B cell (primary cell): ENCODE measurements at regions not wholly inside any gene's neighbourhood (a gene's known extent, or its start where the extent isn't known, plus 50 kb on each side); places are given as distances from the start of the nearest gene placed in this dataset.

Experiments
- ATAC-seq: fragments of 200-7000 bp; cut with Tn5 transposase; one replicate; pipeline ENCODE4 v1.10.0; 2021; ENCODE audit warnings: low read depth, mild to moderate bottlenecking, moderate number of reproducible peaks, moderate library complexity
- CTCF ChIA-PET: fragments of 350-600 bp; sonication (Branson Sonifier 250); formaldehyde crosslinking; loops from one replicate; lab custom pipeline; 2021; ENCODE audit warnings: antibody characterized with exemption, inconsistent platforms; lab: Charles Lee
- POLR2A ChIA-PET: fragments of 350-600 bp; sonication (Branson Sonifier 250); formaldehyde crosslinking; loops from one replicate; lab custom pipeline; 2021; ENCODE audit warnings: antibody characterized with exemption; lab: Charles Lee
- DNase-seq: peaks from one replicate; pipeline ENCODE4 v3.0.0; 2013
- H2AFZ ChIP-seq: 2 replicates; pipeline ENCODE4 v1.6.1; 2012; ENCODE audit warnings: mild to moderate bottlenecking, low read depth, low read length; ENCODE audit not compliant: insufficient read depth, poor library complexity, severe bottlenecking
- H3K27ac ChIP-seq, 2 donors: 1 replicate in 1 of 2; 2 replicates in 1 of 2; pipeline ENCODE4 v1.5.1; 2012 to 2013; ENCODE audit warnings: low read length in 2 of 2, mild to moderate bottlenecking in 2 of 2, moderate library complexity in 1 of 2
- H3K27me3 ChIP-seq, 4 experiments: fragments of 200-600 bp in 1 of 4; sonication (generic) in 1 of 4; replicated peaks in 1 of 4; 1 replicate in 2 of 4; 2 replicates in 2 of 4; pipeline versions ENCODE4 v1.6.1 to v1.7.0; 2013 to 2016; ENCODE audit warnings: low read length in 3 of 4, mild to moderate bottlenecking in 2 of 4, mixed read lengths in 1 of 4, moderate library complexity in 1 of 4; ENCODE audit not compliant: insufficient read depth in 4 of 4, control insufficient read depth in 3 of 4; ENCODE audit errors: control extremely low read depth in 1 of 4
- H3K36me3 ChIP-seq, 2 experiments: replicated peaks in 1 of 2; 1 replicate in 1 of 2; 2 replicates in 1 of 2; pipeline versions ENCODE4 v1.6.1 to v1.7.1; 2013; ENCODE audit warnings: low read length in 1 of 2; ENCODE audit not compliant: insufficient read depth in 2 of 2, control insufficient read depth in 1 of 2; ENCODE audit errors: control extremely low read depth in 1 of 2, extremely low read depth in 1 of 2
- H3K4me1 ChIP-seq, 2 donors: fragments of 200-600 bp in 1 of 2; sonication (generic) in 1 of 2; 1 replicate in 1 of 2; 2 replicates in 1 of 2; pipeline versions ENCODE4 v1.5.1 to v1.6.1; 2013 to 2017; ENCODE audit warnings: low read length in 2 of 2; ENCODE audit not compliant: control insufficient read depth in 2 of 2, insufficient read depth in 2 of 2
- H3K4me2 ChIP-seq: replicated peaks from 2 replicates; pipeline ENCODE3; 2012; ENCODE audit warnings: mild to moderate bottlenecking, low read depth, low read length; ENCODE audit not compliant: poor library complexity, severe bottlenecking
- H3K4me3 ChIP-seq, 5 experiments: fragments of 200-600 bp in 1 of 5; sonication (generic) in 1 of 5; 1 replicate in 3 of 5; 2 replicates in 2 of 5; pipeline versions ENCODE4 v1.5.1 to v1.7.0; 2011 to 2016; ENCODE audit warnings: low read length in 4 of 5, mild to moderate bottlenecking in 4 of 5, low read depth in 2 of 5, control low read depth in 1 of 5, moderate library complexity in 1 of 5; ENCODE audit not compliant: insufficient read depth in 1 of 5; ENCODE audit errors: control extremely low read depth in 1 of 5, extremely low read depth in 1 of 5
- H3K79me2 ChIP-seq: fragments of 200-600 bp; sonication (generic); one replicate; pipeline ENCODE4 v1.6.0; 2016; ENCODE audit warnings: low read length; ENCODE audit not compliant: control insufficient read depth, insufficient read depth
- H3K9ac ChIP-seq: fragments of 200-600 bp; sonication (generic); 2 replicates; pipeline ENCODE4 v1.6.1; 2017; ENCODE audit warnings: mild to moderate bottlenecking, low read length, moderate library complexity
- H3K9me3 ChIP-seq, 3 donors: one replicate each; pipeline versions ENCODE4 v1.6.1 to v1.7.1; 2013; ENCODE audit warnings: low read length in 2 of 3; ENCODE audit not compliant: control insufficient read depth in 2 of 3, insufficient read depth in 1 of 3; ENCODE audit errors: control extremely low read depth in 1 of 3
- H4K20me1 ChIP-seq: 2 replicates; pipeline ENCODE4 v1.6.0; 2012; ENCODE audit warnings: mild to moderate bottlenecking, low read length; ENCODE audit not compliant: insufficient read depth, control insufficient read depth, poor library complexity, severe bottlenecking
- H3K27ac Mint-ChIP-seq: one replicate; pipeline ENCODE4 v1.8.0; 2021; ENCODE audit warnings: mixed read lengths
- H3K27me3 Mint-ChIP-seq: one replicate; pipeline ENCODE4 v1.8.0; 2021; ENCODE audit warnings: mixed read lengths
- H3K4me1 Mint-ChIP-seq: one replicate; pipeline ENCODE4 v1.8.0; 2021; ENCODE audit warnings: mixed read lengths
- H3K4me3 Mint-ChIP-seq: one replicate; pipeline ENCODE4 v1.8.0; 2021; ENCODE audit warnings: mixed read lengths
- H3K9me3 Mint-ChIP-seq: one replicate; pipeline ENCODE4 v1.8.0; 2022; ENCODE audit warnings: mixed read lengths; ENCODE audit not compliant: insufficient read depth
- EZH2 ChIP-seq: IDR thresholded peaks from 2 replicates; pipeline ENCODE4 v1.6.1; 2012; ENCODE audit warnings: borderline replicate concordance, low read depth, mild to moderate bottlenecking, moderate library complexity, low read length; ENCODE audit not compliant: insufficient read depth, poor library complexity, severe bottlenecking
- WGBS: methylation state at CpG from one replicate; pipeline ENCODE4 v1.1.5; 2013; ENCODE audit warnings: missing lambda C conversion rate; ENCODE audit not compliant: insufficient coverage; 5-methylcytosine and 5-hydroxymethylcytosine counted together
- intact Hi-C: fragments of 100-400 bp; cut with micrococcal nuclease; formaldehyde crosslinking; loops from one replicate; pipeline ENCODE4 v1.10.0; 2022
- TF ChIP-seq, protein P1 (sequence below): fragments of 200-600 bp; IDR thresholded peaks from one replicate; pipeline ENCODE4 v1.8.0; 2022; ENCODE audit warnings: antibody characterized with exemption, mild to moderate bottlenecking

DNA sequence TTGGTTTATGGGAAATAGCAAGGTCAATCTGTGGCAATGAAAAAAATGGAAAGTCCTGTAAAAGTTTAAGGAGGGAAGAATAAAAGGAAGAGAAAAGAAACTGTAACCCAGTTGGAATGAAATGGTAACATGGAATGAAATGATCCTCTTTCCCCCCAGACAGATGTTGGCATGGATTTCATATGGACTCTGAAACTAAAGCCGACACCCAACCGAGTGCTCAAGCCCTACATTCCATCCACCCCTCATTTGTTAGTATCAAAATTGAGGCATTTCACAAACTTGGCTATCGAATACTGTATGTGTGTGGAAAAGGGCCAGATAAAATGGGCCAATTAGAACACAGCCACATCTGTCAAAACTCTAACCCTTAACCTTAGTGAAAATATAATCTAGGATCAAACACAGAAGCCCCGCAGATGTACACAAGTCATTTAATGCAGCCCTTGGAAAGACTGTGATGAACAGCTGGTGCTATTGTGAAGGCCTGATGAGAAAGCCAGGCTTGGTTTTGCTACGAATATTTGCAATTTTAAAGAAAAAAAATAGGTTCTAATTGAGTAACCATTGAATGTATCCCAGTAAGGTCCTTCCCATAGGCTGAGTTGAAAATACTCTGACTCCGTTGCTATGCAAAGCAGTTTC lies 72.6 kb upstream of the RGL1 start:
- Histone ChIP-seq H3K4me3 (no peak overlapping the region), H3K36me3 (no peaks in the 10 kb centered on the region), H2AFZ (no peak overlapping the region), H3K79me2 (no peaks in the 10 kb centered on the region), H3K9ac (no peak overlapping the region), H3K9me3 (peaks cover 0 to 6% (median 0%) of the 10 kb centered on the region in 3 donors), H4K20me1 (no peaks in the 10 kb centered on the region), H3K27ac (no peak overlapping the region), H3K27me3 (peaks cover 0 to 2% (median 0%) of the 10 kb centered on the region in 4 experiments), H3K4me2 (no peak overlapping the region), H3K4me1 (no peaks in the 10 kb centered on the region)
- Mint-ChIP-seq H3K4me3 (no peak overlapping the region), H3K4me1 (no peaks in the 10 kb centered on the region), H3K27me3 (peaks cover 23% of the 10 kb centered on the region), H3K9me3 (no peaks in the 10 kb centered on the region), H3K27ac (no peak overlapping the region)
- intact Hi-C loops = no loop called here
- CTCF ChIA-PET = interaction anchor here (0.6 kb wide), 1 partner anchor 452 kb away, joined by 3 read pairs; no protein-coding TSS in a partner anchor
- no peak for ATAC-seq
- 83% methylated on average over 1 of the region's 6 CpGs for WGBS
- POLR2A ChIA-PET = no interaction called here
- DNase-seq = no peak
- TF ChIP-seq, protein P1, sequence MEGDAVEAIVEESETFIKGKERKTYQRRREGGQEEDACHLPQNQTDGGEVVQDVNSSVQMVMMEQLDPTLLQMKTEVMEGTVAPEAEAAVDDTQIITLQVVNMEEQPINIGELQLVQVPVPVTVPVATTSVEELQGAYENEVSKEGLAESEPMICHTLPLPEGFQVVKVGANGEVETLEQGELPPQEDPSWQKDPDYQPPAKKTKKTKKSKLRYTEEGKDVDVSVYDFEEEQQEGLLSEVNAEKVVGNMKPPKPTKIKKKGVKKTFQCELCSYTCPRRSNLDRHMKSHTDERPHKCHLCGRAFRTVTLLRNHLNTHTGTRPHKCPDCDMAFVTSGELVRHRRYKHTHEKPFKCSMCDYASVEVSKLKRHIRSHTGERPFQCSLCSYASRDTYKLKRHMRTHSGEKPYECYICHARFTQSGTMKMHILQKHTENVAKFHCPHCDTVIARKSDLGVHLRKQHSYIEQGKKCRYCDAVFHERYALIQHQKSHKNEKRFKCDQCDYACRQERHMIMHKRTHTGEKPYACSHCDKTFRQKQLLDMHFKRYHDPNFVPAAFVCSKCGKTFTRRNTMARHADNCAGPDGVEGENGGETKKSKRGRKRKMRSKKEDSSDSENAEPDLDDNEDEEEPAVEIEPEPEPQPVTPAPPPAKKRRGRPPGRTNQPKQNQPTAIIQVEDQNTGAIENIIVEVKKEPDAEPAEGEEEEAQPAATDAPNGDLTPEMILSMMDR = no peak
- no peak for TF ChIP-seq EZH2

DNA sequence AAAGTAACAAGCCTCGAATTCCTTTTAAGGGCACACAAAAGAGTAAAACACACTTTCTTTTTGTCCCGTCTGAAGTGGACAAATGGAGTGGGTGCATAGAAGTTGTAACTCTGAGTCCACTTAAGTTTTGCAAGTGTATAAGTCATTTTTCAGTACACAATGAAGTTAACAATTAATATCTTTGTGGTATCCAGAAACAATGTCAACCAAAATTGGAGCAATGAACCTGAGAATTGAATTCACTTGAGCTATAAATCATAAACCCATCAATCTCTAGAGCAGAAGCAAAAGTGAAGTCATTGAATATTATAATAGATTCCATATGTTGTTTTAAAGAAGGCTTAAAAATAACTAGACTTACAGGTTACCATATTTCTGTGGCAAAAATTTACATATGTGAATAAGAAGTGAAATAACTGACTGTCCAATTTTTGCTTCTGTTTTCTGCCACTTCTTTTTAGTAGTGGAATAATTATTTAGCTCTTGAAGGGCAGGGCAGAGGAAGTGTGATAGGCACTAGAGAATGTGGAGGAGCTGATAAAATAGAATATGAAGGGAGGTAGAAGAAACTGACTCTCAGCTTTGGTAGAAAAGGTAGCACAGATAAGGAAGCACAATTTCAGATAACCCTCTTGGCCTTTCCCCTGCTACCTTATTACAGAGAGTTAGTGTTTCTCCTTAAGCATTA lies 73.9 kb upstream of the RGL1 start:
- no peaks in the 10 kb centered on the region for H4K20me1 ChIP-seq
- H3K9me3 Mint-ChIP-seq = no peaks in the 10 kb centered on the region
- no peak overlapping the region for H3K27ac ChIP-seq
- H3K36me3 ChIP-seq = no peaks in the 10 kb centered on the region
- no peak overlapping the region for H3K4me3 Mint-ChIP-seq
- H3K27me3 Mint-ChIP-seq = peaks cover 24% of the 10 kb centered on the region
- intact Hi-C loops = no loop called here
- H3K4me1 ChIP-seq = no peaks in the 10 kb centered on the region
- CTCF ChIA-PET = interaction anchor here (0.7 to 1.2 kb wide), 2 partner anchors 11 to 180 kb away, joined by 3 read pairs; no protein-coding TSS in a partner anchor
- H3K4me3 ChIP-seq = no peak overlapping the region
- DNase-seq (no peak), ATAC-seq (no peak)
- no peak overlapping the region for H3K27ac Mint-ChIP-seq
- H3K9ac ChIP-seq = no peak overlapping the region
- no peak for TF ChIP-seq EZH2
- TF ChIP-seq, protein P1 = no peak
- no CpG with 5 or more reads among the region's 2 CpGs for WGBS
- H2AFZ ChIP-seq = no peak overlapping the region
- no peak overlapping the region for H3K4me2 ChIP-seq
- no peaks in the 10 kb centered on the region for H3K4me1 Mint-ChIP-seq
- H3K27me3 ChIP-seq = peaks cover 0 to 2% (median 0%) of the 10 kb centered on the region in 4 experiments
- no peaks in the 10 kb centered on the region for H3K79me2 ChIP-seq
- POLR2A ChIA-PET = no interaction called here
- peaks cover 0 to 6% (median 0%) of the 10 kb centered on the region in 3 donors for H3K9me3 ChIP-seq
